ENCODE measurements at regions not wholly inside any gene's neighbourhood (a gene's known extent, or its start where the extent isn't known, plus 50 kb on each side); places are given as distances from the start of the nearest gene placed in this dataset.
"Not testable (repeated sequence)": the region's sequence is repeated elsewhere in the genome, so short reads cannot be mapped to it uniquely, and the experiment has no call there.

DNA sequence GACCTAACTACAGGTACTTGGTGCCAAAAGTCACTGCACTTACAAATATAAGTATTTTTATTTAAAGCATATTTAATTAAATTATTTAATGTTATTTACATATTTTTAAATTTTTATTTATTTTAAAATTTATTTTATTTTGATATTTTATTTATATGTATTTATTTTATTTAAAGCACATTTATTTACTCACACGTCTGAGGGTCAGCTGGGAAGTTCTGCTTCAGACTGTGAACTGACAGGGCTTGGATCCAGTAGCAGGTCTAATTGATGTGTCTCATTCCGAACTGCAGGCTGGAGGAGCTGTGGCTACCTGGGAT, 392.5 kb downstream of the GBA3 start:
- H3K27ac ChIP-seq (replicated peaks in 1 of 4): no peak overlapping the region
- WGBS: 83% methylated on average over 2 of the region's 2 CpGs
- no peaks in the 10 kb centered on the region for H3K36me3 ChIP-seq
- no peak for DNase-seq (ENCODE audit: extremely low spot score)
- H3K9me3 ChIP-seq: peaks cover 0 to 4% (median under 1%) of the 10 kb centered on the region in 4 donors
- no peaks in the 10 kb centered on the region for H3K27me3 ChIP-seq
- TF ChIP-seq, protein P1, sequence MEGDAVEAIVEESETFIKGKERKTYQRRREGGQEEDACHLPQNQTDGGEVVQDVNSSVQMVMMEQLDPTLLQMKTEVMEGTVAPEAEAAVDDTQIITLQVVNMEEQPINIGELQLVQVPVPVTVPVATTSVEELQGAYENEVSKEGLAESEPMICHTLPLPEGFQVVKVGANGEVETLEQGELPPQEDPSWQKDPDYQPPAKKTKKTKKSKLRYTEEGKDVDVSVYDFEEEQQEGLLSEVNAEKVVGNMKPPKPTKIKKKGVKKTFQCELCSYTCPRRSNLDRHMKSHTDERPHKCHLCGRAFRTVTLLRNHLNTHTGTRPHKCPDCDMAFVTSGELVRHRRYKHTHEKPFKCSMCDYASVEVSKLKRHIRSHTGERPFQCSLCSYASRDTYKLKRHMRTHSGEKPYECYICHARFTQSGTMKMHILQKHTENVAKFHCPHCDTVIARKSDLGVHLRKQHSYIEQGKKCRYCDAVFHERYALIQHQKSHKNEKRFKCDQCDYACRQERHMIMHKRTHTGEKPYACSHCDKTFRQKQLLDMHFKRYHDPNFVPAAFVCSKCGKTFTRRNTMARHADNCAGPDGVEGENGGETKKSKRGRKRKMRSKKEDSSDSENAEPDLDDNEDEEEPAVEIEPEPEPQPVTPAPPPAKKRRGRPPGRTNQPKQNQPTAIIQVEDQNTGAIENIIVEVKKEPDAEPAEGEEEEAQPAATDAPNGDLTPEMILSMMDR (IDR thresholded peaks at IDR 0.05): no peak
- no peak for TF ChIP-seq POLR2AphosphoS5 (IDR thresholded peaks at IDR 0.05)
- no peak for TF ChIP-seq EP300 (IDR thresholded peaks at IDR 0.05)
- TF ChIP-seq POLR2A (IDR thresholded peaks at IDR 0.05; ENCODE audit: low read depth): no peak
- H3K4me1 ChIP-seq: no peaks in the 10 kb centered on the region
- H3K4me3 ChIP-seq: no peak overlapping the region
- intact Hi-C loops (cut with DNase I): no loop called here

DNA sequence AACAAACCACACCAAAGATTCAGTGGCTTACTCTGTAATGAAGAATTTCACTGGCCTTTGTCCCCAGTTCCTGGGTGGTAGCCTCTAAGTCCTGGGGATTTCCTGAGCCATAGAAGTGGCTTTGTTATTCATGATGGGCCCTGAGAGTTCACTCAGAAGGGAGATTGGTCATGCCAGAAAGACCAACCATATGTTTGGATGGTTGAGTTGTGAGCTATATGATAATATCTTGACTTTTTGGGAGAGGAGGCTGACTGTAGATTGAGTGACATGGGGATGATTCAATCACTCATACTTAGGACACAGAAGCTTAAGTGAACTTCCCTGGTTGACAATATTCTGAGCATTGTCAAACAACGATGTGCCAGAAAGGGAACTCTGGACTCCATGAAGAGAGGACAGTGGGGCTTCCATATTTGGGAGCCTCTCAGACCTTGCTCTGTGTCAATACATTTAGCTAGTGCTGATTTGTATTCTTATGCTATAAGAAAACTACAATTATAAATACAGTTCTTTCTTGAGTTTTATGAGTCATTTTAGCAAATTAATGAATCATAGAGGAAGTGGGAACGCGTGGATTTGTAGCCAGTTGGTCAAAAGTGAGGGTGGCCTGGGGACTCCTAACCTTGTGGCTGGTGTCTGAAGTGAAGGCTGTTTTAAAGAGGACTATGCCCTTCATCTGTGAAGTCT, 392.0 kb downstream of the GBA3 start:
- Histone ChIP-seq H3K4me1 (no peaks in the 10 kb centered on the region), H3K9me3 (peaks cover 0 to 9% (median 3%) of the 10 kb centered on the region in 4 donors), H3K4me3 (no peak overlapping the region), H3K27ac (replicated peaks in 1 of 4) (no peak overlapping the region), H3K27me3 (no peaks in the 10 kb centered on the region), H3K36me3 (no peaks in the 10 kb centered on the region)
- no peak for DNase-seq (ENCODE audit: extremely low spot score)
- 84% methylated on average over 3 of the region's 3 CpGs for WGBS
- intact Hi-C loops (cut with DNase I): no loop called here
- TF ChIP-seq, protein P1 (IDR thresholded peaks at IDR 0.05): no peak
- TF ChIP-seq EP300 (IDR thresholded peaks at IDR 0.05) (no peak), POLR2AphosphoS5 (IDR thresholded peaks at IDR 0.05) (no peak), POLR2A (IDR thresholded peaks at IDR 0.05; ENCODE audit: low read depth) (no peak)

GRCh38 chr4:23083391-23083790, 390.7 kb downstream of the GBA3 start:
- Histone ChIP-seq H3K27me3 (no peaks in the 10 kb centered on the region), H3K4me3 (no peak overlapping the region), H3K27ac (replicated peaks in 1 of 4) (no peak overlapping the region), H3K36me3 (no peaks in the 10 kb centered on the region), H3K4me1 (no peaks in the 10 kb centered on the region), H3K9me3 (peaks cover 0 to 11% (median 4%) of the 10 kb centered on the region in 4 donors)
- WGBS: 50% methylated on average over 2 of the region's 2 CpGs
- TF ChIP-seq, protein P1 (IDR thresholded peaks at IDR 0.05): no peak
- no peak for TF ChIP-seq EP300 (IDR thresholded peaks at IDR 0.05)
- TF ChIP-seq POLR2A (IDR thresholded peaks at IDR 0.05; ENCODE audit: low read depth): no peak
- no peak for TF ChIP-seq POLR2AphosphoS5 (IDR thresholded peaks at IDR 0.05)
- intact Hi-C loops (cut with DNase I): no loop called here
- no peak for DNase-seq (ENCODE audit: extremely low spot score)

DNA sequence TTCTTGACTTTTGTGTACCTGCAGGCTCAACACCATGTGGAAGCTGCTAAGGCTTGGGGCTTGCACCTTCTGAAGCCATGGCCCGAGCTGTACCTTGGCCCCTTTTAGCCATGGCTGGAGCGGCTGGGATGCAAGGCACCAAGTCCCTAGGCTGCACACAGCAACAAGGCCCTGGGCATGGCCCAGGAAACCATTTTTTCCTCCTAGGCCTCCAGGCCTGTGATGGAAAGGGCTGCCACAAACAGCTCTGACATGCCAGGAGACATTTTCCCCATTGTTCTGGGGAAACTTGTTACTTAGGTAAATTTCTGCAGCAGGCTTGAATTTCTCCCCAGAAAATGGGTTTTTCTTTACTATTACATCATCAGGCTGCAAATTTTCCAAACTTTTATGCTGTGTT, 387.4 kb downstream of the GBA3 start:
- H3K27ac ChIP-seq (replicated peaks in 1 of 4); H3K36me3 ChIP-seq; H3K4me1 ChIP-seq; H3K4me3 ChIP-seq; H3K27me3 ChIP-seq; intact Hi-C loops (cut with DNase I); DNase-seq (ENCODE audit: extremely low spot score): not testable (repeated sequence)
- peaks cover 0 to 11% (median 4%) of the 10 kb centered on the region in 4 donors for H3K9me3 ChIP-seq
- WGBS: no CpG with 5 or more reads among the region's 2 CpGs

DNA sequence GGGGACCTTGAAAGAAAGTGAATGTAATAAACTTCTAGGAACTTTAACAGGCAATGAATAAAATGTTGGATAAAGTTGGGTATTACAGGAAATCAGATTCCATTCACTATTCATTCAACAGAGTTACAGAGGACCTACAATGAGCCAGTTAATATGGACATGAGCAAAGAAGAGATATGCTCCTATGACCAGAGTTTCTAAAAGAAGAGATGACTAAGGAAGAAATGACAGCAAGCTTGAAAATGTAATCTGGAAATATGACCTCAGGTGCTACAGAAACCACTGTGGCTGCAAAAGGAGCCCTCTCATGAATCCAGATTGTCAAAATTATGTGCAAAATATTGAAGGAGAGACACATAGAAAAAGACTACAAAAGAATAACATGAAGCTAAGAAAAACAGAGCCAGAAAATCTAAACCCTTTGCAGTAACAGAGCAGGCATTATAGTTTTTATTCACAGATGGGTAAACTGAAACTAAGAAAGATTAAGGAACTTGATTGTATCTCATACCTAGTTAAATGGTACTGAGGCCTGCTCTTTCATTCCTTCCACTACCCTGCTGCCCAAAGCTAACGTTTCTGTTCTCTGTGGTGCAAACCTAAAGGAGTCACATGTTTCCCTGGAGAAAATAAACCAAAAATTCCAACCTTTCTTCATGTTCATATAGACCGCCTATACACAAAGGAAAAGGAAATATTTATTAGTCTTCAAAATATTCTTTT, 378.3 kb downstream of the GBA3 start:
- intact Hi-C loops (cut with DNase I): no loop called here
- 60% methylated on average over 2 of the region's 2 CpGs for WGBS
- Histone ChIP-seq H3K4me1 (no peaks in the 10 kb centered on the region), H3K27me3 (no peaks in the 10 kb centered on the region), H3K36me3 (no peaks in the 10 kb centered on the region), H3K4me3 (no peak overlapping the region), H3K27ac (replicated peaks in 1 of 4) (no peak overlapping the region), H3K9me3 (no peaks in the 10 kb centered on the region)
- no peak for DNase-seq (ENCODE audit: extremely low spot score)
- TF ChIP-seq, protein P1 (IDR thresholded peaks at IDR 0.05): no peak
- TF ChIP-seq EP300 (IDR thresholded peaks at IDR 0.05) (no peak), POLR2AphosphoS5 (IDR thresholded peaks at IDR 0.05) (no peak), POLR2A (IDR thresholded peaks at IDR 0.05; ENCODE audit: low read depth) (no peak)

Measured in esophagus muscularis mucosa (tissue), 4 donors.